ENCODE measurements at regions not wholly inside any gene's neighbourhood (a gene's known extent, or its start where the extent isn't known, plus 50 kb on each side); places are given as distances from the start of the nearest gene placed in this dataset.
"Not testable (repeated sequence)": the region's sequence is repeated elsewhere in the genome, so short reads cannot be mapped to it uniquely, and the experiment has no call there.

DNA sequence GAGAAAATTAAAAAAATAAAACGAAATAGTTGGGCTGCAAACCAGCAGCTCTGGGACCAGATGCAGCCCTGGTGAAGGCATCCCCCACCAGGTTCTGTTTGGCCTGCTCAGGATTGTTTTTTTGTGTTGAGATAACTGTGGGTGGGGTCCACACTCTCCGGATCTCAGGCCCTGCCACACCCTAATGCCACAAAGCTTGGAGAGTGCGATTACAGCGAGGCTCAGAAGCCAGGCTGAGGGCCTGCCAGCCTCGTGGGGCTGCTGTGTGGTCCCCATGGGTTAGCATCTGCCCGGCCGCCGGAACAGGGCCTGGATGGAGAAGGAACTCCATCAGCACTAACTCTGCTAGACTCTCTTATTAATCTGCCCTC is 290.8 kb upstream of the PLGLB2 start:
- POLR2A ChIA-PET; H3K36me3 ChIP-seq (replicated peaks in 1 of 2; ENCODE audit: control insufficient read depth in 1 of 2, insufficient read depth in 2 of 2, low read length in 2 of 2); intact Hi-C loops (cut with micrococcal nuclease; ENCODE audit: unreplicated experiment); H4K20me1 ChIP-seq (ENCODE audit: insufficient read depth, low read length); FAIRE-seq; H3K79me2 ChIP-seq (ENCODE audit: insufficient read depth, low read length); H3K9me3 ChIP-seq (ENCODE audit: low read length); DNase-seq (ENCODE audit: low spot score); H3K27me3 ChIP-seq (ENCODE audit: control insufficient read depth in 1 of 2, insufficient read depth in 2 of 2, low read length in 2 of 2); H3K9ac ChIP-seq (ENCODE audit: insufficient read depth, low read depth, low read length); in situ Hi-C loops (cut with HindIII; ENCODE audit: extremely low pct_ligation_motif_present, low pct_unique_long_range_greater_than_20kb); H3K4me2 ChIP-seq (ENCODE audit: low read depth, low read length); H3K27ac ChIP-seq (ENCODE audit: extremely low read length, insufficient read depth, low read length); BruUV-seq (replicated peaks); ATAC-seq; H2AFZ ChIP-seq (ENCODE audit: low read length); CTCF ChIA-PET (ENCODE audit: low intra/inter-chr PET ratio, low total read pairs); H3K4me3 ChIP-seq (replicated peaks in 1 of 3; ENCODE audit: insufficient read depth in 1 of 3, low read depth in 2 of 3, low read length in 3 of 3): not testable (repeated sequence)
- H3K4me1 ChIP-seq (ENCODE audit: insufficient read depth, low read length) = peaks cover 28% of the 10 kb centered on the region
- WGBS (ENCODE audit: low lambda C conversion rate) = 81% methylated on average over 2 of the region's 8 CpGs

DNA sequence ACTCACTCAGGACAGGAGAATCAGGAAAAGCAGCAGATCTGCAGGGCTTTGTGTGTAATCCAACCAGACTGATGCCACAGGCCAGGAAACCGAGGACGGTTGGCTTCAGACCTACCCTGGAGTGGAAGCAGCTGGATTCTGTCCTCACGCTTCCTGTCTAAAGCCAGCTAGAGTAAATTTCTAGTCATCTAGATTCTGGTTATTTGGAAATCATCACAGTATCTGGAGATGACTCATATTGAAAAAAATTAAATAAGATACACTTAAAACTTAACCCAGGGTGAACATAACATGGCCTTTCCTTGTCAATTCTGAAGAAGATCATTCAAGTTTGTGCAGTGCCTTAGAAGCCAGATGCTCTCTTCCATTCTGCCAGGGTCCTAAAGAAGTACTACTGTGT is 288.9 kb upstream of the PLGLB2 start:
- intact Hi-C loops (cut with micrococcal nuclease; ENCODE audit: unreplicated experiment); H3K79me2 ChIP-seq (ENCODE audit: insufficient read depth, low read length); H3K36me3 ChIP-seq (replicated peaks in 1 of 2; ENCODE audit: control insufficient read depth in 1 of 2, insufficient read depth in 2 of 2, low read length in 2 of 2); POLR2A ChIA-PET; H3K9ac ChIP-seq (ENCODE audit: insufficient read depth, low read depth, low read length); in situ Hi-C loops (cut with HindIII; ENCODE audit: extremely low pct_ligation_motif_present, low pct_unique_long_range_greater_than_20kb); DNase-seq (ENCODE audit: low spot score); CTCF ChIA-PET (ENCODE audit: low intra/inter-chr PET ratio, low total read pairs); BruUV-seq (replicated peaks); FAIRE-seq; H3K4me1 ChIP-seq (ENCODE audit: insufficient read depth, low read length); H3K27me3 ChIP-seq (ENCODE audit: control insufficient read depth in 1 of 2, insufficient read depth in 2 of 2, low read length in 2 of 2); ATAC-seq; H3K9me3 ChIP-seq (ENCODE audit: low read length); H3K4me3 ChIP-seq (replicated peaks in 1 of 3; ENCODE audit: insufficient read depth in 1 of 3, low read depth in 2 of 3, low read length in 3 of 3); H4K20me1 ChIP-seq (ENCODE audit: insufficient read depth, low read length); H2AFZ ChIP-seq (ENCODE audit: low read length); H3K27ac ChIP-seq (ENCODE audit: extremely low read length, insufficient read depth, low read length); H3K4me2 ChIP-seq (ENCODE audit: low read depth, low read length): not testable (repeated sequence)
- WGBS (ENCODE audit: low lambda C conversion rate) = no CpG with 5 or more reads among the region's 3 CpGs

DNA sequence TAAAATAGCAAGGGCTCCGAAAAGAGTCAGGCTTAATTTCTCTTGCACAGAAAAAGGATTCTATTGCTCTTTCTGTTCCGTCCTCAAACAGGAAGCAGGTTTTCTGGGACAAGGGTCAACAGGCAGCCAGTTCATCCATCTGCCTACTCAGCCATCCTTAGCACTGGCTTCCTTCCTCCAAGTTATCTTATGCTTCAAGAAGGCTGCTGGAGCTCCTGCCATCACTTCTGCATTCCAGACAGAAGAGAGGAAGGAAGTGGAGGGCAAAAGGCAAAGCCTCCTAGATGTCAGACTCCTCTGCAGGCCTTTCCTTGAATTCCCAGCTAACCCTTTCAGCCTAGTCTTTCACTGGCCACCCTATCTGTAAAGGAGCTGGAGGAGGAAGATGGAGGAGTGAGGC is 287.8 kb upstream of the PLGLB2 start:
- H3K4me3 ChIP-seq (replicated peaks in 1 of 3; ENCODE audit: insufficient read depth in 1 of 3, low read depth in 2 of 3, low read length in 3 of 3); ATAC-seq; H3K27ac ChIP-seq (ENCODE audit: extremely low read length, insufficient read depth, low read length); DNase-seq (ENCODE audit: low spot score); H2AFZ ChIP-seq (ENCODE audit: low read length); H3K9ac ChIP-seq (ENCODE audit: insufficient read depth, low read depth, low read length); in situ Hi-C loops (cut with HindIII; ENCODE audit: extremely low pct_ligation_motif_present, low pct_unique_long_range_greater_than_20kb); CTCF ChIA-PET (ENCODE audit: low intra/inter-chr PET ratio, low total read pairs); H3K27me3 ChIP-seq (ENCODE audit: control insufficient read depth in 1 of 2, insufficient read depth in 2 of 2, low read length in 2 of 2); intact Hi-C loops (cut with micrococcal nuclease; ENCODE audit: unreplicated experiment); FAIRE-seq; H4K20me1 ChIP-seq (ENCODE audit: insufficient read depth, low read length); H3K4me2 ChIP-seq (ENCODE audit: low read depth, low read length); H3K36me3 ChIP-seq (replicated peaks in 1 of 2; ENCODE audit: control insufficient read depth in 1 of 2, insufficient read depth in 2 of 2, low read length in 2 of 2); BruUV-seq (replicated peaks); H3K79me2 ChIP-seq (ENCODE audit: insufficient read depth, low read length); H3K4me1 ChIP-seq (ENCODE audit: insufficient read depth, low read length); H3K9me3 ChIP-seq (ENCODE audit: low read length); POLR2A ChIA-PET: not testable (repeated sequence)
- 94% methylated on average over 1 of the region's 2 CpGs for WGBS (ENCODE audit: low lambda C conversion rate)

DNA sequence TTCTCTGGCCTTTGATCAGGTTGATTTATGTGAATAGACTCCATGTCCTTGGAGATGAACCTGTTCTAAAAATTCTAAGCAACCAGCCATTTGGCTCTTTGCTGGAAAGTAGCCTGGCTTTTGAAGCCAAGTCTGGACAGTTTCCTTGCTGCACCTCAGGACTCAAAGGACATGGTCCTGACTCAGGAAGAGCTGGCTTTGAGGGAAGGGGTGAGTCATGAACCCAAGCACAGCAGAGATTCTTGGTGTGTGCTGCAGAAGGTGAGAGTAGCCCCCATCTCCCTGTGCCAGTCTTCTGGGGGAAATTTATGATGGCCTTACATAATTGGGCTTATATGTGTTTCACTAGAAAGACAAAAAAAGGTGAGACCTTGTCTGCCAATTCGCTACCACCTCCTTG is 287.2 kb upstream of the PLGLB2 start:
- peaks cover 14% of the 10 kb centered on the region for H3K4me1 ChIP-seq (ENCODE audit: insufficient read depth, low read length)
- FAIRE-seq; DNase-seq (ENCODE audit: low spot score); ATAC-seq; H3K36me3 ChIP-seq (replicated peaks in 1 of 2; ENCODE audit: control insufficient read depth in 1 of 2, insufficient read depth in 2 of 2, low read length in 2 of 2); H2AFZ ChIP-seq (ENCODE audit: low read length); H3K79me2 ChIP-seq (ENCODE audit: insufficient read depth, low read length); H3K4me3 ChIP-seq (replicated peaks in 1 of 3; ENCODE audit: insufficient read depth in 1 of 3, low read depth in 2 of 3, low read length in 3 of 3); H3K4me2 ChIP-seq (ENCODE audit: low read depth, low read length); H3K9me3 ChIP-seq (ENCODE audit: low read length); H3K27ac ChIP-seq (ENCODE audit: extremely low read length, insufficient read depth, low read length); CTCF ChIA-PET (ENCODE audit: low intra/inter-chr PET ratio, low total read pairs); BruUV-seq (replicated peaks); intact Hi-C loops (cut with micrococcal nuclease; ENCODE audit: unreplicated experiment); H4K20me1 ChIP-seq (ENCODE audit: insufficient read depth, low read length); POLR2A ChIA-PET; H3K9ac ChIP-seq (ENCODE audit: insufficient read depth, low read depth, low read length); in situ Hi-C loops (cut with HindIII; ENCODE audit: extremely low pct_ligation_motif_present, low pct_unique_long_range_greater_than_20kb); H3K27me3 ChIP-seq (ENCODE audit: control insufficient read depth in 1 of 2, insufficient read depth in 2 of 2, low read length in 2 of 2): not testable (repeated sequence)
- WGBS (ENCODE audit: low lambda C conversion rate) = no CpG with 5 or more reads among the region's 1 CpG
